Erythroblast (primary cell): ENCODE measurements at regions not wholly inside any gene's neighbourhood (a gene's known extent, or its start where the extent isn't known, plus 50 kb on each side); places are given as distances from the start of the nearest gene placed in this dataset.
"Not testable (repeated sequence)": the region's sequence is repeated elsewhere in the genome, so short reads cannot be mapped to it uniquely, and the experiment has no call there.

Experiments used
- GATA1 ChIP-seq: IDR thresholded peaks from 2 replicates; pipeline ENCODE4 v1.6.1; 2011; ENCODE audit warnings: low read depth, mild to moderate bottlenecking, control low read depth, low read length, moderate library complexity
- POLR2A ChIP-seq: IDR thresholded peaks from 2 replicates; pipeline ENCODE4 v1.6.1; 2011; ENCODE audit warnings: mild to moderate bottlenecking, low read length

DNA sequence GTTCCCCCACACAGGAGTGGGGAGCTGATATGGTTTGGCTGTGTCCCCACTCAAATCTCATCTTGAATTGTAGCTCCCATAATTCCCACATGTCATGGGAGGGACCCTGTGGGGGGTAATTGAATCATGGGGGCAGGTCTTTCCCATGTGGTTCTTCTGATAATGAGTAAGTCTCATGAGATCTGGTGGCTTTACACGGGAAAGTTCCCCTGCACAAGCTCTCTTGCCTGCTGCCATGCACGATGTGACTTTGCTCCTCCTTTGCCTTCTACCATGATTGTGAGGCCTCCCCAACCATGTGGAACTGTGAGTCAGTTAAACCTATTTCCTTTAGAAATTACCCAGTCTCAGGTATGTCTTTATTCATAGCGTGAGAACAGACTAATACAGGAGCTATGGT lies 347.0 kb upstream of the CDH5 start:
- TF ChIP-seq POLR2A, GATA1: not testable (repeated sequence)
